ENCODE measurements at regions not wholly inside any gene's neighbourhood (a gene's known extent, or its start where the extent isn't known, plus 50 kb on each side); places are given as distances from the start of the nearest gene placed in this dataset.

DNA sequence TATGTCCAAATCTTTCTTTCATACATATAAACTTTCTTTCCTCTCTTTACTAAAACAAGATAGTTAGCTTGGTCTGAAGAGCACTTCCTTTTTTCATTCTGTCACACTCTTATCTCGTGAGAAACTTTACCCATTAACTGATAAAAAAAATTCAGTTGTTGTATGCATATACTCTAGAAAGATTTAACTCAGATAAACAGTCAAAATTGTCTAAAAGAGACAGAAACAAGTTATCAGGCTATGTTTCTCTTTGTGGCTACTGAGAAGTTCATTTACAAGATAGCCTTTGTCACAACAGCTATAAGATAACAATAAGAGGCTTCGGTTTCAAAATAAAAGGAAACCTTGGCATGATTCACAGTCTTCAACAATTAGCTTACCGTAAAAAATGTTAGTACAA lies 235.7 kb upstream of the ATP10A start:
- TF ChIP-seq, protein P1, sequence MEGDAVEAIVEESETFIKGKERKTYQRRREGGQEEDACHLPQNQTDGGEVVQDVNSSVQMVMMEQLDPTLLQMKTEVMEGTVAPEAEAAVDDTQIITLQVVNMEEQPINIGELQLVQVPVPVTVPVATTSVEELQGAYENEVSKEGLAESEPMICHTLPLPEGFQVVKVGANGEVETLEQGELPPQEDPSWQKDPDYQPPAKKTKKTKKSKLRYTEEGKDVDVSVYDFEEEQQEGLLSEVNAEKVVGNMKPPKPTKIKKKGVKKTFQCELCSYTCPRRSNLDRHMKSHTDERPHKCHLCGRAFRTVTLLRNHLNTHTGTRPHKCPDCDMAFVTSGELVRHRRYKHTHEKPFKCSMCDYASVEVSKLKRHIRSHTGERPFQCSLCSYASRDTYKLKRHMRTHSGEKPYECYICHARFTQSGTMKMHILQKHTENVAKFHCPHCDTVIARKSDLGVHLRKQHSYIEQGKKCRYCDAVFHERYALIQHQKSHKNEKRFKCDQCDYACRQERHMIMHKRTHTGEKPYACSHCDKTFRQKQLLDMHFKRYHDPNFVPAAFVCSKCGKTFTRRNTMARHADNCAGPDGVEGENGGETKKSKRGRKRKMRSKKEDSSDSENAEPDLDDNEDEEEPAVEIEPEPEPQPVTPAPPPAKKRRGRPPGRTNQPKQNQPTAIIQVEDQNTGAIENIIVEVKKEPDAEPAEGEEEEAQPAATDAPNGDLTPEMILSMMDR (IDR thresholded peaks at IDR 0.05; ENCODE audit: low read depth, low read length) = no peak
- TF ChIP-seq POLR2A (IDR thresholded peaks at IDR 0.05; ENCODE audit: extremely low read depth, insufficient read length) (no peak), MYC (IDR thresholded peaks at IDR 0.05; ENCODE audit: low read depth, low read length) (no peak)
